ENCODE measurements at regions not wholly inside any gene's neighbourhood (a gene's known extent, or its start where the extent isn't known, plus 50 kb on each side); places are given as distances from the start of the nearest gene placed in this dataset.

DNA sequence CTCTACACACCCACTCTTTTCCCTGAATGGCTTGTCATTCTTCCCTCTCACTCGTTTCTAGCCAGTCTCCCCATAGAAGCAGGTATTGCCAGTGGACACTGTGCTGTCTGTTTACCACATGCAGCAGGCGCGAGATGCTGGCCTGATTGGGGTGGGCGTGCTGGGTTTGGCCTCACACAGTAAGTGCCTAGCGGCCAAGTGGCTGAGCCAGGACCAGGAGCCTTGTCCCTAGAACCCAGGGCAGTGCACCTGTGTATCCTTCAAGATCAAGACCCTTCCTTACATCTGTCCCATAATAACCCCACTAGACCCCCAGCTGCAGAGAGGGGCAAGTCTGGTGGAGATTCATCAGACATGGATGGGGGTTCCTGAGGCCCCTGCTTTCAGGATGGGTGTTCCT lies 112.8 kb upstream of the IRX4 start:
- Histone ChIP-seq H3K4me1 (ENCODE audit: insufficient read depth, low read length) (peaks cover 28% of the 10 kb centered on the region), H3K36me3 (ENCODE audit: insufficient read depth, low read length) (no peaks in the 10 kb centered on the region), H3K27me3 (ENCODE audit: insufficient read depth, low read length, poor library complexity) (no peaks in the 10 kb centered on the region), H3K4me3 (ENCODE audit: low read depth in 1 of 2, low read length in 2 of 2) (no peak overlapping the region), H3K9ac (ENCODE audit: low read depth, low read length) (no peak overlapping the region), H4K20me1 (ENCODE audit: insufficient read depth, low read length) (no peaks in the 10 kb centered on the region), H3K27ac (ENCODE audit: low read length) (no peak overlapping the region), H3K4me2 (ENCODE audit: insufficient read depth, low read length) (no peak overlapping the region), H3K79me2 (ENCODE audit: insufficient read depth, low read length) (no peaks in the 10 kb centered on the region), H3K9me3 (ENCODE audit: insufficient read depth, low read length, severe bottlenecking) (peaks cover 3% of the 10 kb centered on the region), H2AFZ (ENCODE audit: low read depth, low read length) (no peak overlapping the region)
- DNase-seq (no peak), ATAC-seq (ENCODE audit: insufficient read depth, low read depth) (no peak)
- TF ChIP-seq CTCF (IDR thresholded peaks at IDR 0.05; ENCODE audit: borderline replicate concordance, extremely low read depth, low read length, poor library complexity, severe bottlenecking) (no peak), EZH2 (IDR thresholded peaks at IDR 0.05; ENCODE audit: borderline replicate concordance, low read depth, low read length, severe bottlenecking) (no peak)

- Histone ChIP-seq H3K27ac (ENCODE audit: low read length) (no peak overlapping the region), H3K9me3 (ENCODE audit: insufficient read depth, low read length, severe bottlenecking) (no peaks in the 10 kb centered on the region), H3K4me3 (ENCODE audit: low read depth in 1 of 2, low read length in 2 of 2) (no peak overlapping the region), H3K79me2 (ENCODE audit: insufficient read depth, low read length) (no peaks in the 10 kb centered on the region), H4K20me1 (ENCODE audit: insufficient read depth, low read length) (no peaks in the 10 kb centered on the region), H2AFZ (ENCODE audit: low read depth, low read length) (no peak overlapping the region), H3K9ac (ENCODE audit: low read depth, low read length) (no peak overlapping the region), H3K36me3 (ENCODE audit: insufficient read depth, low read length) (no peaks in the 10 kb centered on the region), H3K27me3 (ENCODE audit: insufficient read depth, low read length, poor library complexity) (peaks cover 12% of the 10 kb centered on the region), H3K4me2 (ENCODE audit: insufficient read depth, low read length) (no peak overlapping the region), H3K4me1 (ENCODE audit: insufficient read depth, low read length) (no peaks in the 10 kb centered on the region)
- ATAC-seq (ENCODE audit: insufficient read depth, low read depth) (no peak), DNase-seq (no peak)
- TF ChIP-seq CTCF (IDR thresholded peaks at IDR 0.05; ENCODE audit: borderline replicate concordance, extremely low read depth, low read length, poor library complexity, severe bottlenecking) (no peak), EZH2 (IDR thresholded peaks at IDR 0.05; ENCODE audit: borderline replicate concordance, low read depth, low read length, severe bottlenecking) (no peak)
Measured at GRCh38 chr5:1987471-1987870, 104.7 kb upstream of the IRX4 start.

DNA sequence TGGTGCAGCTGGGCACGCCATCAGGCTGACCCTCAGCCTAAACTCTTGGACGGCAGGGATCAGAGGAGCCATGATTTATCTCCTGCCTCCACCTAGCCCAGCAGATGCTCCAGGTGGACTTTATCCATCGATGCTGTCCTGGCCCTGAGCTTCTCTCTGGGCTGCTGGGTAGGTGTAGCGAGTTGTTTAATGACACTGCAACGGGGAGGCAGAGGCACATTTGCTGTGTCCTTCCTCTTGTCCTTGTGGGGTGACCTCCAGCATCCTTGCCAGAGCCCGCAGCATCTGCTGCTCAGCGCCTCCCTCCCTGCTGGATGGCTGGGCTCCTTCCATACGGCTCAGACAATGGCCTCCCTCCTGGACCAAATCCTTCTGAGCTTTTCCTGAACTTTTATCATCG lies 103.1 kb upstream of the IRX4 start:
- H3K4me2 ChIP-seq (ENCODE audit: insufficient read depth, low read length), result no peak overlapping the region
- TF ChIP-seq CTCF (IDR thresholded peaks at IDR 0.05; ENCODE audit: borderline replicate concordance, extremely low read depth, low read length, poor library complexity, severe bottlenecking), result no peak
- no peak for TF ChIP-seq EZH2 (IDR thresholded peaks at IDR 0.05; ENCODE audit: borderline replicate concordance, low read depth, low read length, severe bottlenecking)
- no peaks in the 10 kb centered on the region for H4K20me1 ChIP-seq (ENCODE audit: insufficient read depth, low read length)
- no peaks in the 10 kb centered on the region for H3K79me2 ChIP-seq (ENCODE audit: insufficient read depth, low read length)
- no peak overlapping the region for H3K9ac ChIP-seq (ENCODE audit: low read depth, low read length)
- no peaks in the 10 kb centered on the region for H3K9me3 ChIP-seq (ENCODE audit: insufficient read depth, low read length, severe bottlenecking)
- H2AFZ ChIP-seq (ENCODE audit: low read depth, low read length), result no peak overlapping the region
- H3K36me3 ChIP-seq (ENCODE audit: insufficient read depth, low read length), result no peaks in the 10 kb centered on the region
- no peaks in the 10 kb centered on the region for H3K4me1 ChIP-seq (ENCODE audit: insufficient read depth, low read length)
- ATAC-seq (ENCODE audit: insufficient read depth, low read depth) (no peak), DNase-seq (no peak)
- peaks cover 12% of the 10 kb centered on the region for H3K27me3 ChIP-seq (ENCODE audit: insufficient read depth, low read length, poor library complexity)
- no peak overlapping the region for H3K4me3 ChIP-seq (ENCODE audit: low read depth in 1 of 2, low read length in 2 of 2)
- H3K27ac ChIP-seq (ENCODE audit: low read length), result no peak overlapping the region

All from DND-41 (cell line).